GM13977 (cell line): ENCODE measurements at regions not wholly inside any gene's neighbourhood (a gene's known extent, or its start where the extent isn't known, plus 50 kb on each side); places are given as distances from the start of the nearest gene placed in this dataset.

Experiments
- DNase-seq: peaks from one replicate; pipeline ENCODE4 v3.0.0; 2012; ENCODE audit warnings: low spot score
- CTCF ChIP-seq: IDR thresholded peaks from 2 replicates; pipeline ENCODE4 v1.5.1; 2012; ENCODE audit warnings: mild to moderate bottlenecking, control low read depth; ENCODE audit not compliant: insufficient read depth; ENCODE audit errors: extremely low read depth, missing control alignments
- in situ Hi-C: fragments of 300-500 bp; cut with MboI; formaldehyde crosslinking; loops from one replicate; pipeline ENCODE4 v1.12.0; 2022; ENCODE audit warnings: low sequenced_read_pairs, low pct_unique_long_range_greater_than_20kb, mixed read lengths, inconsistent platforms; ENCODE audit not compliant: unreplicated experiment

GRCh38 chr2:12347066-12347493 is 369.7 kb upstream of the TRIB2 start:
- in situ Hi-C loops: no loop called here
- no peak for TF ChIP-seq CTCF
- no peak for DNase-seq

- DNase-seq: no peak
- TF ChIP-seq CTCF: no peak
- in situ Hi-C loops: no loop called here
Measured at GRCh38 chr2:12348216-12348615, 368.5 kb upstream of the TRIB2 start.

- no peak for DNase-seq
- no peak for TF ChIP-seq CTCF
Measured at GRCh38 chr2:12350821-12351220, 365.9 kb upstream of the TRIB2 start.

GRCh38 chr2:12352889-12353288 is 363.8 kb upstream of the TRIB2 start:
- in situ Hi-C loops: no loop called here
- DNase-seq: no peak
- TF ChIP-seq CTCF: no peak

More at GRCh38 chr2:12350821-12351220, 365.9 kb upstream of the TRIB2 start:
- in situ Hi-C loops: no loop called here

GRCh38 chr2:12361506-12361905 is 355.2 kb upstream of the TRIB2 start:
- no peak for DNase-seq
- in situ Hi-C loops: no loop called here
- no peak for TF ChIP-seq CTCF

GRCh38 chr2:12363138-12363537 is 353.6 kb upstream of the TRIB2 start:
- no peak for DNase-seq
- in situ Hi-C loops: no loop called here
- TF ChIP-seq CTCF: no peak

- no peak for DNase-seq
- TF ChIP-seq CTCF: no peak
- in situ Hi-C loops: no loop called here
Measured at GRCh38 chr2:12363569-12363968, 353.2 kb upstream of the TRIB2 start.
